H1 (cell line): ENCODE measurements at regions not wholly inside any gene's neighbourhood (a gene's known extent, or its start where the extent isn't known, plus 50 kb on each side); places are given as distances from the start of the nearest gene placed in this dataset.

Experiments
- CTCF ChIA-PET: fragments of 300-600 bp; sonication (Branson Sonifier 250); formaldehyde crosslinking; loops from one replicate; lab custom pipeline; 2021; ENCODE audit not compliant: partially characterized antibody; lab: Charles Lee
- POLR2A ChIA-PET: fragments of 300-600 bp; sonication (Branson Sonifier 250); formaldehyde crosslinking; loops from one replicate; lab custom pipeline; 2021; ENCODE audit warnings: inconsistent platforms; ENCODE audit not compliant: partially characterized antibody; lab: Charles Lee
- DNase-seq, 2 experiments: peaks; one replicate each; pipeline versions ENCODE4 v3.0.0 to v3.0.0-alpha.2; 2010 to 2022; ENCODE audit warnings: low spot score in 2 of 2, low read depth in 1 of 2, mixed read lengths in 1 of 2
- FAIRE-seq: peaks from 2 replicates; lab custom pipeline; 2011; peaks lifted over from hg19 to GRCh38; lab: Jason Lieb, UNC
- H2AFZ ChIP-seq: 2 replicates; pipeline ENCODE4 v1.8.1; 2012; ENCODE audit warnings: low read length, inconsistent platforms
- H2AK5ac ChIP-seq: 2 replicates; pipeline ENCODE4 v1.6.1; 2013; ENCODE audit warnings: low read depth, low read length
- H2BK120ac ChIP-seq: replicated peaks from 2 replicates; pipeline ENCODE3; 2013; ENCODE audit warnings: low read depth, low read length, inconsistent platforms
- H2BK12ac ChIP-seq: 2 replicates; pipeline ENCODE4 v1.6.1; 2013; ENCODE audit warnings: low read depth, low read length
- H2BK15ac ChIP-seq: 2 replicates; pipeline ENCODE4 v1.6.1; 2013; ENCODE audit warnings: low read length
- H2BK20ac ChIP-seq: 2 replicates; pipeline ENCODE4 v1.6.1; 2013; ENCODE audit warnings: low read length
- H2BK5ac ChIP-seq: 2 replicates; pipeline ENCODE4 v1.6.1; 2013; ENCODE audit warnings: low read depth, low read length
- H3K14ac ChIP-seq: 2 replicates; pipeline ENCODE4 v1.6.1; 2013; ENCODE audit warnings: inconsistent platforms; ENCODE audit not compliant: insufficient read length
- H3K18ac ChIP-seq: 2 replicates; pipeline ENCODE4 v1.6.1; 2013; ENCODE audit warnings: low read length; ENCODE audit errors: extremely low read depth
- H3K23ac ChIP-seq: 2 replicates; pipeline ENCODE4 v1.6.1; 2013; ENCODE audit warnings: inconsistent platforms; ENCODE audit not compliant: insufficient read length
- H3K23me2 ChIP-seq: 2 replicates; pipeline ENCODE4 v1.6.1; 2013; ENCODE audit warnings: low read depth, low read length
- H3K27ac ChIP-seq: 2 replicates; pipeline ENCODE4 v1.6.1; 2011; ENCODE audit warnings: low read depth, low read length, inconsistent platforms
- H3K27me3 ChIP-seq, 4 experiments: replicated peaks in 1 of 4; 1 replicate in 1 of 4; 2 replicates in 3 of 4; pipeline versions ENCODE4 v1.6.1 to v1.8.1; 2011 to 2013; ENCODE audit warnings: low read length in 3 of 4, mild to moderate bottlenecking in 3 of 4, inconsistent platforms in 2 of 4, mixed read lengths in 2 of 4, moderate library complexity in 1 of 4; ENCODE audit not compliant: control insufficient read depth in 3 of 4, insufficient read depth in 3 of 4; ENCODE audit errors: extremely low read depth in 1 of 4
- H3K36me3 ChIP-seq, 4 experiments: 2 replicates each; pipeline versions ENCODE4 v1.6.1 to v1.8.1; 2011 to 2013; ENCODE audit warnings: mild to moderate bottlenecking in 4 of 4, low read length in 3 of 4, moderate library complexity in 2 of 4, control low read depth in 1 of 4, inconsistent platforms in 1 of 4; ENCODE audit not compliant: insufficient read depth in 4 of 4, control insufficient read depth in 2 of 4
- H3K4ac ChIP-seq: replicated peaks from 2 replicates; pipeline ENCODE3; 2013; ENCODE audit warnings: low read length, low read depth, mixed read lengths, inconsistent platforms; ENCODE audit not compliant: insufficient read length
- H3K4me1 ChIP-seq, 4 experiments: replicated peaks in 1 of 4; 1 replicate in 1 of 4; 2 replicates in 3 of 4; pipeline versions ENCODE4 v1.6.1 to v1.8.1; 2011 to 2013; ENCODE audit warnings: low read length in 3 of 4, inconsistent platforms in 2 of 4, mixed read lengths in 1 of 4; ENCODE audit not compliant: insufficient read depth in 4 of 4, control insufficient read depth in 3 of 4
- H3K4me2 ChIP-seq, 2 experiments: 2 replicates each; pipeline versions ENCODE4 v1.6.1 to v1.8.1; 2011 to 2013; ENCODE audit warnings: low read depth in 2 of 2, low read length in 2 of 2, control low read depth in 1 of 2, inconsistent platforms in 1 of 2, mild to moderate bottlenecking in 1 of 2; ENCODE audit not compliant: insufficient read depth in 1 of 2
- H3K4me3 ChIP-seq, 4 experiments: fragments of 200-600, 300-600 bp in 1 of 4; sonication (generic), shearing (Covaris generic), sonication (Bioruptor Twin) in 1 of 4; 2 replicates each; pipeline versions ENCODE4 v1.5.1 to v1.8.1; 2011 to 2016; ENCODE audit warnings: low read length in 4 of 4, low read depth in 3 of 4, control low read depth in 2 of 4, inconsistent platforms in 2 of 4, mild to moderate bottlenecking in 2 of 4, mixed read lengths in 1 of 4, moderate library complexity in 1 of 4; ENCODE audit not compliant: insufficient read depth in 2 of 4; ENCODE audit errors: extremely low read depth in 1 of 4
- H3K56ac ChIP-seq: replicated peaks from 2 replicates; pipeline ENCODE3; 2013; ENCODE audit warnings: low read depth, mild to moderate bottlenecking, mixed read lengths, low read length, inconsistent platforms; ENCODE audit not compliant: insufficient read length
- H3K79me1 ChIP-seq: 2 replicates; pipeline ENCODE4 v1.6.1; 2013; ENCODE audit warnings: low read depth, low read length, control low read depth
- H3K79me2 ChIP-seq, 2 experiments: 2 replicates each; pipeline versions ENCODE4 v1.6.1 to v1.8.1; 2012 to 2013; ENCODE audit warnings: low read length in 2 of 2, mild to moderate bottlenecking in 2 of 2, inconsistent platforms in 1 of 2; ENCODE audit not compliant: insufficient read depth in 2 of 2, control insufficient read depth in 1 of 2
- H3K9ac ChIP-seq, 4 experiments: replicated peaks in 1 of 4; 1 replicate in 1 of 4; 2 replicates in 3 of 4; pipeline versions ENCODE4 v1.6.1 to v1.8.1; 2011 to 2013; ENCODE audit warnings: low read depth in 3 of 4, low read length in 3 of 4, control low read depth in 2 of 4, mild to moderate bottlenecking in 2 of 4, moderate library complexity in 2 of 4, inconsistent platforms in 1 of 4; ENCODE audit errors: extremely low read depth in 1 of 4
- H3K9me3 ChIP-seq, 2 experiments: 2 replicates each; pipeline versions ENCODE4 v1.6.1 to v1.8.1; 2012 to 2013; ENCODE audit warnings: mild to moderate bottlenecking in 2 of 2, moderate library complexity in 2 of 2, control low read depth in 1 of 2, inconsistent platforms in 1 of 2, low read depth in 1 of 2, low read length in 1 of 2, mixed read lengths in 1 of 2; ENCODE audit not compliant: insufficient read depth in 2 of 2
- H4K20me1 ChIP-seq, 2 experiments: replicated peaks in 1 of 2; 2 replicates each; pipeline versions ENCODE3 to v1.8.1; 2011 to 2013; ENCODE audit warnings: inconsistent platforms in 2 of 2, low read length in 2 of 2, mild to moderate bottlenecking in 1 of 2; ENCODE audit not compliant: insufficient read depth in 2 of 2, control insufficient read depth in 1 of 2
- H4K5ac ChIP-seq: 2 replicates; pipeline ENCODE4 v1.6.1; 2013; ENCODE audit warnings: low read length, low read depth, mixed read lengths, inconsistent platforms; ENCODE audit not compliant: insufficient read length
- H4K8ac ChIP-seq: 2 replicates; pipeline ENCODE4 v1.8.0; 2013; ENCODE audit warnings: mild to moderate bottlenecking, moderate library complexity, low read length, inconsistent platforms; ENCODE audit not compliant: insufficient read depth; ENCODE audit errors: extremely low read depth
- H4K91ac ChIP-seq: replicated peaks from 2 replicates; pipeline ENCODE3; 2013; ENCODE audit warnings: low read length, mixed read lengths, inconsistent platforms; ENCODE audit not compliant: insufficient read length
- RNF2 ChIP-seq: fragments of 200-900, 300-1000 bp; sonication (generic); IDR thresholded peaks from 2 replicates; pipeline ENCODE4 v1.7.1; 2016; ENCODE audit warnings: borderline replicate concordance, low read depth, mild to moderate bottlenecking, antibody characterized with exemption, low read length; ENCODE audit not compliant: poor library complexity, severe bottlenecking; ENCODE audit errors: missing control alignments
- RXRA ChIP-seq: IDR thresholded peaks from 2 replicates; pipeline ENCODE4 v1.6.1; 2011; ENCODE audit warnings: low read depth, mild to moderate bottlenecking, low read length, moderate library complexity; ENCODE audit not compliant: insufficient read depth
- WGBS, 2 experiments: shearing (Covaris generic) in 1 of 2; methylation state at CpG; one replicate each; pipeline versions ENCODE4 v1.1.6 to v1.1.7; 2013 to 2015; ENCODE audit warnings: low lambda C conversion rate in 2 of 2, mixed read lengths in 2 of 2, inconsistent platforms in 1 of 2, low coverage in 1 of 2, missing lambda C conversion rate in 1 of 2; ENCODE audit not compliant: insufficient replicate concordance in 2 of 2, insufficient coverage in 1 of 2, insufficient read length in 1 of 2; ENCODE audit errors: extremely low coverage in 1 of 2, missing lambda C conversion rate in 1 of 2; 5-methylcytosine and 5-hydroxymethylcytosine counted together
- TF ChIP-seq, protein P1 (sequence below): IDR thresholded peaks from 2 replicates; pipeline ENCODE4 v1.6.1; 2012; ENCODE audit warnings: inconsistent platforms

DNA sequence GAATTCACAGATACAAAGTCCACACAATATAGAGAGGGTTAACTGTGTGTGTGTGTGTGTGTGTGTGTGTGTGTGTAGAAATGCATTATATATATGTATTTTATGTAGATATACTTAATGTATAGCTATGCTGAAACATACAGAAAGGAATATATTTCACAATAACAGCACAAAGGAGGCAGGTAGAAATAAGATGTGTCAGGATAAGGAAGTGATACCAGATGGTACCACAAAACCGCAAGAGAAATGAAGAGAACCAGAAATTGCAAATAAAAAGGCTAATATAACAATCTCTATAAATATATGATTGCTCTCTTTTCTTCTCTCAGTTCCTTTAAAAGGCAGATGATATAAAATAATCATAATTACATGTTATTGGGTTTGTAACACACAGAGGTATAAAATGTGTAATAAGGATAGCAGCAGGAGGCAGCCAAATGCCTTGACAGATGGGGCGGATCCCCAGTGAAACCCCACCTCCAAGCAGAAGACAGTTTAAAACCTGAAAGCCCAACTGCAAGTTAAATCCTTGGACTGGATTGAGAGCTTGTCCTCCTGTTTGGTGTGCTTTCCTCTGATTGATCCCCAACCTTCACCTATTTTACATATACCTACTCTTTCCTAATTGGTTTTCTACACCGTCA, 365.4 kb upstream of the C16orf82 start:
- Histone ChIP-seq H2BK120ac (no peak overlapping the region), H2BK15ac (no peak overlapping the region), H2BK20ac (no peak overlapping the region), H2BK12ac (no peak overlapping the region), H3K14ac (no peak overlapping the region), H2BK5ac (no peak overlapping the region), H3K18ac (no peak overlapping the region), H2AK5ac (no peak overlapping the region), H3K4ac (no peak overlapping the region), H3K4me2 (no peak overlapping the region), H4K5ac (no peak overlapping the region), H3K56ac (no peak overlapping the region), H3K4me3 (no peak overlapping the region), H3K9me3 (no peaks in the 10 kb centered on the region; a peak in 1 of 4 replicates), H4K8ac (no peak overlapping the region), H4K20me1 (no peaks in the 10 kb centered on the region), H3K9ac (no peak overlapping the region), H2AFZ (no peak overlapping the region), H3K79me2 (no peaks in the 10 kb centered on the region), H3K23me2 (no peaks in the 10 kb centered on the region), H3K36me3 (no peaks in the 10 kb centered on the region), H3K27me3 (no peaks in the 10 kb centered on the region), H4K91ac (no peak overlapping the region), H3K23ac (no peak overlapping the region), H3K79me1 (no peaks in the 10 kb centered on the region), H3K27ac (no peak overlapping the region), H3K4me1 (no peaks in the 10 kb centered on the region)
- ChIA-PET CTCF (no interaction called here), POLR2A (no interaction called here)
- 100% methylated on average over 3 of the region's 3 CpGs; no CpG with 5 or more reads in 1 of the 2 experiments for WGBS, 2 experiments
- DNase-seq (no peak), FAIRE-seq (no peak)
- TF ChIP-seq RXRA (no peak), RNF2 (no peak)
- TF ChIP-seq, protein P1, sequence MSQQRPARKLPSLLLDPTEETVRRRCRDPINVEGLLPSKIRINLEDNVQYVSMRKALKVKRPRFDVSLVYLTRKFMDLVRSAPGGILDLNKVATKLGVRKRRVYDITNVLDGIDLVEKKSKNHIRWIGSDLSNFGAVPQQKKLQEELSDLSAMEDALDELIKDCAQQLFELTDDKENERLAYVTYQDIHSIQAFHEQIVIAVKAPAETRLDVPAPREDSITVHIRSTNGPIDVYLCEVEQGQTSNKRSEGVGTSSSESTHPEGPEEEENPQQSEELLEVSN, result no peak
